HCT116 (cell line): ENCODE measurements at regions not wholly inside any gene's neighbourhood (a gene's known extent, or its start where the extent isn't known, plus 50 kb on each side); places are given as distances from the start of the nearest gene placed in this dataset.

Experiments
- ATAC-seq: fragments of 200-7000 bp; cut with Tn5 transposase; 2 replicates; pipeline ENCODE4 v1.9.1; 2020; ENCODE audit warnings: mild to moderate bottlenecking, moderate library complexity
- BruUV-seq: library from RNA; stranded (reverse); fragments of 400-500 nt; replicated peaks from 2 replicates; lab custom pipeline; 2021; lab: Mats Ljungman, UMichigan
- CTCF ChIA-PET: fragments of 300-600 bp; sonication (Branson Sonifier 250); formaldehyde crosslinking; loops from one replicate; lab custom pipeline; 2021; ENCODE audit warnings: antibody characterized with exemption; lab: Charles Lee
- POLR2A ChIA-PET: fragments of 300-600, 350-600 bp; sonication (Branson Sonifier 250); formaldehyde crosslinking; loops from one replicate; lab custom pipeline; 2021; ENCODE audit warnings: antibody characterized with exemption; lab: Charles Lee
- RAD21 ChIA-PET, 2 experiments: fragments of 300-600 bp; sonication (Branson Sonifier 250); formaldehyde crosslinking; loops; one replicate each; lab custom pipeline; 2023; ENCODE audit warnings: low total read pairs in 2 of 2; ENCODE audit not compliant: uncharacterized antibody in 2 of 2, unreplicated experiment in 2 of 2, low non-redundant PET in 1 of 2; lab: Charles Lee
- DNase-seq: peaks from one replicate; pipeline ENCODE4 v3.0.0-alpha.2; 2010; ENCODE audit warnings: low read depth, low spot score
- H2AFZ ChIP-seq: fragments of 200-600 bp; shearing (Covaris generic), sonication (generic); 2 replicates; pipeline ENCODE4 v1.6.1; 2017; ENCODE audit warnings: low read depth, mixed run types, mixed read lengths, antibody characterized with exemption, low read length; ENCODE audit not compliant: poor library complexity, severe bottlenecking
- H3K27ac ChIP-seq: 2 replicates; pipeline ENCODE4 v1.5.1; 2012; ENCODE audit warnings: low read depth, low read length
- H3K27me3 ChIP-seq: fragments of 200-600 bp; sonication (generic); 2 replicates; pipeline ENCODE4 v1.6.1; 2016; ENCODE audit warnings: mixed run types, low read length, mixed read lengths; ENCODE audit not compliant: insufficient read depth
- H3K36me3 ChIP-seq, 2 experiments: fragments of 200-500 bp in 1 of 2; fragments of 200-600 bp in 1 of 2; sonication (Bioruptor generic) in 1 of 2; sonication (generic) in 1 of 2; 2 replicates each; pipeline versions ENCODE4 v1.5.1 to v1.6.1; 2014 to 2016; ENCODE audit warnings: low read length in 2 of 2, inconsistent platforms in 1 of 2, mixed read lengths in 1 of 2, mixed run types in 1 of 2; ENCODE audit not compliant: insufficient read depth in 2 of 2, control insufficient read depth in 1 of 2
- H3K4me1 ChIP-seq, 2 experiments: fragments of 200-600 bp in 1 of 2; sonication (generic) in 1 of 2; 2 replicates each; pipeline versions ENCODE4 v1.5.1 to v1.6.1; 2012 to 2017; ENCODE audit warnings: low read length in 2 of 2, inconsistent platforms in 1 of 2, mild to moderate bottlenecking in 1 of 2, mixed read lengths in 1 of 2, mixed run types in 1 of 2, moderate library complexity in 1 of 2; ENCODE audit not compliant: insufficient read depth in 2 of 2, control insufficient read depth in 1 of 2
- H3K4me2 ChIP-seq: fragments of 200-600 bp; sonication (generic); 2 replicates; pipeline ENCODE4 v1.6.1; 2017; ENCODE audit warnings: mixed run types, low read length, mixed read lengths
- H3K4me3 ChIP-seq, 2 experiments: fragments of 200-600 bp in 1 of 2; sonication (generic) in 1 of 2; replicated peaks in 1 of 2; 2 replicates each; pipeline ENCODE4 v1.5.1; 2011 to 2016; ENCODE audit warnings: low read length in 2 of 2, control low read depth in 1 of 2, low read depth in 1 of 2, mild to moderate bottlenecking in 1 of 2, mixed read lengths in 1 of 2, mixed run types in 1 of 2
- H3K79me2 ChIP-seq: fragments of 200-600 bp; sonication (generic); 2 replicates; pipeline ENCODE4 v1.6.1; 2017; ENCODE audit warnings: mild to moderate bottlenecking, mixed run types, low read length, moderate library complexity, mixed read lengths; ENCODE audit not compliant: insufficient read depth
- H3K9ac ChIP-seq: fragments of 200-600 bp; sonication (generic); 2 replicates; pipeline ENCODE4 v1.6.1; 2016; ENCODE audit warnings: low read length, mixed read lengths
- H3K9me2 ChIP-seq: fragments of 200-600 bp; sonication (generic), shearing (Covaris generic); 2 replicates; pipeline ENCODE4 v1.6.1; 2017; ENCODE audit warnings: mixed run types, mild to moderate bottlenecking, moderate library complexity; ENCODE audit not compliant: insufficient read depth
- H3K9me3 ChIP-seq, 2 experiments: fragments of 200-500 bp in 1 of 2; fragments of 200-600 bp in 1 of 2; sonication (Bioruptor generic) in 1 of 2; sonication (generic) in 1 of 2; 2 replicates each; pipeline ENCODE4 v1.6.1; 2014 to 2017; ENCODE audit warnings: low read length in 2 of 2, mixed read lengths in 2 of 2, inconsistent platforms in 1 of 2, low read depth in 1 of 2, mild to moderate bottlenecking in 1 of 2, mixed run types in 1 of 2, moderate library complexity in 1 of 2; ENCODE audit not compliant: control insufficient read depth in 1 of 2, insufficient read depth in 1 of 2
- H4K20me1 ChIP-seq: fragments of 200-600 bp; sonication (generic), shearing (Covaris generic); 2 replicates; pipeline ENCODE4 v1.6.1; 2017; ENCODE audit warnings: mixed run types, mild to moderate bottlenecking, moderate library complexity; ENCODE audit not compliant: insufficient read depth
- CEBPB ChIP-seq: IDR thresholded peaks from 2 replicates; pipeline ENCODE4 v1.6.1; 2012; ENCODE audit warnings: low read depth
- CTCF ChIP-seq, 3 experiments: fragments of 200-600 bp in 1 of 3; sonication (generic) in 1 of 3; IDR thresholded peaks in 2 of 3; conservative IDR thresholded peaks in 1 of 3; 2 replicates each; pipeline ENCODE4 v1.5.1; 2012 to 2017; ENCODE audit warnings: low read depth in 2 of 3, low read length in 2 of 3, antibody characterized with exemption in 1 of 3, borderline replicate concordance in 1 of 3, control low read depth in 1 of 3, mild to moderate bottlenecking in 1 of 3, mixed read lengths in 1 of 3, mixed run types in 1 of 3, moderate library complexity in 1 of 3; ENCODE audit not compliant: insufficient read depth in 1 of 3
- EGR1 ChIP-seq: IDR thresholded peaks from 2 replicates; pipeline ENCODE4 v1.6.1; 2012; ENCODE audit warnings: low read depth
- MAX ChIP-seq: IDR thresholded peaks from 2 replicates; pipeline ENCODE4 v1.6.1; 2012
- POLR2A ChIP-seq: IDR thresholded peaks from 2 replicates; pipeline ENCODE4 v1.7.0; 2011; ENCODE audit warnings: borderline replicate concordance; ENCODE audit not compliant: insufficient read depth, insufficient read length; ENCODE audit errors: extremely low read depth
- RAD21 ChIP-seq: IDR thresholded peaks from 2 replicates; pipeline ENCODE4 v1.6.1; 2012; ENCODE audit warnings: low read depth, mild to moderate bottlenecking
- SIN3A ChIP-seq: IDR thresholded peaks from 2 replicates; pipeline ENCODE4 v1.6.1; 2012; ENCODE audit warnings: low read depth
- TCF7L2 ChIP-seq: IDR thresholded peaks from 2 replicates; pipeline ENCODE4 v1.7.0; 2011; ENCODE audit warnings: borderline replicate concordance, inconsistent platforms; ENCODE audit not compliant: insufficient read depth, insufficient read length; ENCODE audit errors: extremely low read depth
- YY1 ChIP-seq: IDR thresholded peaks from 2 replicates; pipeline ENCODE4 v1.6.1; 2011; ENCODE audit warnings: low read length, low read depth, moderate library complexity, mild to moderate bottlenecking; ENCODE audit not compliant: insufficient replicate concordance; ENCODE audit errors: extremely low read depth
- ZBTB33 ChIP-seq: IDR thresholded peaks from 2 replicates; pipeline ENCODE4 v1.6.1; 2011; ENCODE audit warnings: mild to moderate bottlenecking, low read length, moderate library complexity; ENCODE audit not compliant: insufficient replicate concordance; ENCODE audit errors: extremely low read depth
- ZFX ChIP-seq: fragments of 450-650 bp; IDR thresholded peaks from 2 replicates; pipeline ENCODE4 v1.6.1; 2017
- ZNF274 ChIP-seq: fragments of 200-500 bp; sonication (Bioruptor generic); IDR thresholded peaks from 2 replicates; pipeline ENCODE4 v1.6.1; 2014; ENCODE audit warnings: mild to moderate bottlenecking, low read depth, low read length, inconsistent platforms
- intact Hi-C: fragments of 100-400 bp; cut with micrococcal nuclease; formaldehyde crosslinking; loops from 2 replicates; pipeline ENCODE4 v1.10.0; 2022

- Histone ChIP-seq H3K27me3 (peaks cover 43% of the 10 kb centered on the region), H4K20me1 (no peaks in the 10 kb centered on the region), H3K27ac (no peak overlapping the region), H3K9me2 (no peaks in the 10 kb centered on the region), H2AFZ (no peak overlapping the region), H3K4me3 (no peak overlapping the region), H3K4me1 (no peaks in the 10 kb centered on the region), H3K9ac (no peak overlapping the region), H3K4me2 (no peak overlapping the region), H3K79me2 (no peaks in the 10 kb centered on the region), H3K9me3 (no peaks in the 10 kb centered on the region), H3K36me3 (no peaks in the 10 kb centered on the region)
- DNase-seq (no peak), ATAC-seq (no peak)
- BruUV-seq, result no TSS peak
- POLR2A ChIA-PET, result no interaction called here
- intact Hi-C loops, result no loop called here
- TF ChIP-seq MAX, result no peak
- no peak for TF ChIP-seq CTCF (IDR thresholded peaks at IDR 0.05 in 2 of 3, conservative IDR thresholded peaks at IDR 0.05 in 1 of 3; ENCODE audit: borderline replicate concordance in 1 of 3, insufficient read depth in 1 of 3, low read depth in 2 of 3, low read length in 2 of 3)
- no peak for TF ChIP-seq ZNF274
- no peak for TF ChIP-seq TCF7L2
- no peak for TF ChIP-seq RAD21
- TF ChIP-seq EGR1, result no peak
- TF ChIP-seq ZFX, result no peak
- TF ChIP-seq CEBPB, result no peak
- TF ChIP-seq POLR2A, result no peak
- no peak for TF ChIP-seq YY1
- no peak for TF ChIP-seq SIN3A
- TF ChIP-seq ZBTB33, result no peak
- CTCF ChIA-PET, result no interaction called here
- RAD21 ChIA-PET, result no interaction called here
Measured at GRCh38 chr20:40612247-40612646, 76.8 kb downstream of the MAFB start.
